Neural cell (in vitro differentiated cells): ENCODE measurements at regions not wholly inside any gene's neighbourhood (a gene's known extent, or its start where the extent isn't known, plus 50 kb on each side); places are given as distances from the start of the nearest gene placed in this dataset.

Experiments used
- H2AFZ ChIP-seq: fragments of 200-600, 300-800 bp; sonication (generic), shearing (Covaris generic); 2 replicates; pipeline ENCODE4 v1.6.0; 2014; ENCODE audit warnings: low read depth, mild to moderate bottlenecking, antibody characterized with exemption, low read length, moderate library complexity
- H3F3A ChIP-seq: fragments of 200-600 bp; shearing (Covaris generic); 2 replicates; pipeline ENCODE4 v1.6.1; 2016; ENCODE audit warnings: mild to moderate bottlenecking, moderate library complexity, mixed read lengths, antibody characterized with exemption, low read length; ENCODE audit not compliant: insufficient read depth, poor library complexity, severe bottlenecking
- H3K27ac ChIP-seq: fragments of 200-600, 300-800 bp; sonication (generic), shearing (Covaris generic); 2 replicates; pipeline ENCODE4 v1.5.1; 2014; ENCODE audit warnings: mild to moderate bottlenecking, low read length, moderate library complexity
- H3K27me3 ChIP-seq: fragments of 300-800, 200-600 bp; sonication (generic), shearing (Covaris generic); 2 replicates; pipeline ENCODE4 v1.6.0; 2014; ENCODE audit warnings: mild to moderate bottlenecking, low read depth, low read length, moderate library complexity; ENCODE audit not compliant: insufficient read depth
- H3K36me3 ChIP-seq: fragments of 300-800, 200-600 bp; sonication (generic), shearing (Covaris generic); 2 replicates; pipeline ENCODE4 v1.5.1; 2014; ENCODE audit warnings: mild to moderate bottlenecking, antibody characterized with exemption, low read length, moderate library complexity; ENCODE audit not compliant: insufficient read depth
- H3K4me2 ChIP-seq: fragments of 300-800, 200-600 bp; sonication (generic), shearing (Covaris generic); 2 replicates; pipeline ENCODE4 v1.6.0; 2014; ENCODE audit warnings: mild to moderate bottlenecking, low read length
- H3K4me3 ChIP-seq: fragments of 300-800, 200-600 bp; sonication (generic), shearing (Covaris generic); 2 replicates; pipeline ENCODE4 v1.5.1; 2014; ENCODE audit warnings: mild to moderate bottlenecking, low read length, moderate library complexity
- H3K79me2 ChIP-seq: fragments of 200-600 bp; shearing (Covaris generic); replicated peaks from 2 replicates; pipeline ENCODE4 v1.6.0; 2014; ENCODE audit warnings: mild to moderate bottlenecking, low read length, moderate library complexity; ENCODE audit not compliant: insufficient read depth
- H3K9ac ChIP-seq: fragments of 300-800, 200-600 bp; sonication (generic), shearing (Covaris generic); 2 replicates; pipeline ENCODE4 v1.6.1; 2016; ENCODE audit warnings: mild to moderate bottlenecking, low read length, mixed read lengths
- H3K9me2 ChIP-seq: fragments of 200-600 bp; shearing (Covaris generic); 2 replicates; pipeline ENCODE4 v1.6.1; 2016; ENCODE audit warnings: mild to moderate bottlenecking, low read length, mixed read lengths; ENCODE audit not compliant: insufficient read depth
- H3K9me3 ChIP-seq: fragments of 200-600, 300-800 bp; sonication (generic), shearing (Covaris generic); 2 replicates; pipeline ENCODE4 v1.6.1; 2016; ENCODE audit warnings: mild to moderate bottlenecking, mixed run types, low read length, moderate library complexity, mixed read lengths
- H4K20me1 ChIP-seq: fragments of 200-600 bp; shearing (Covaris generic); 2 replicates; pipeline ENCODE4 v1.6.1; 2016; ENCODE audit warnings: mild to moderate bottlenecking, mixed run types; ENCODE audit not compliant: insufficient read depth
- EP300 ChIP-seq: fragments of 450-650 bp; conservative IDR thresholded peaks from 2 replicates; pipeline ENCODE4 v1.6.1; 2014; ENCODE audit warnings: antibody characterized with exemption, mild to moderate bottlenecking, moderate library complexity; ENCODE audit not compliant: poor library complexity, severe bottlenecking
- EZH2 ChIP-seq: fragments of 200-600, 300-800 bp; shearing (Covaris generic), sonication (generic); IDR thresholded peaks from 2 replicates; pipeline ENCODE4 v1.6.1; 2014; ENCODE audit warnings: antibody characterized with exemption, low read length, borderline replicate concordance, mild to moderate bottlenecking; ENCODE audit not compliant: insufficient read depth, poor library complexity, severe bottlenecking
- MXI1 ChIP-seq: fragments of 450-650 bp; conservative IDR thresholded peaks from 2 replicates; pipeline ENCODE4 v1.6.1; 2014; ENCODE audit warnings: antibody characterized with exemption, mild to moderate bottlenecking; ENCODE audit not compliant: poor library complexity, severe bottlenecking
- POLR2AphosphoS5 ChIP-seq: IDR thresholded peaks from 2 replicates; pipeline ENCODE4 v1.6.1; 2012
- RAD21 ChIP-seq: fragments of 450-650 bp; conservative IDR thresholded peaks from 2 replicates; pipeline ENCODE4 v1.6.1; 2014; ENCODE audit warnings: antibody characterized with exemption, mild to moderate bottlenecking, moderate library complexity
- SMC3 ChIP-seq: fragments of 450-650 bp; conservative IDR thresholded peaks from 2 replicates; pipeline ENCODE4 v1.6.1; 2014; ENCODE audit warnings: antibody characterized with exemption, mild to moderate bottlenecking, moderate library complexity; ENCODE audit not compliant: poor library complexity
- TAF1 ChIP-seq: IDR thresholded peaks from 2 replicates; pipeline ENCODE4 v1.6.1; 2012; ENCODE audit warnings: low read depth
- TF ChIP-seq, protein P1 (sequence below): fragments of 450-650 bp; IDR thresholded peaks from 2 replicates; pipeline ENCODE4 v1.5.1; 2014; ENCODE audit warnings: antibody characterized with exemption, mild to moderate bottlenecking, moderate library complexity; ENCODE audit not compliant: poor library complexity, severe bottlenecking
- TF ChIP-seq, protein P2 (sequence below): IDR thresholded peaks from 2 replicates; pipeline ENCODE4 v1.6.1; 2012; ENCODE audit warnings: borderline replicate concordance

GRCh38 chr21:18803624-18804023 is 400.0 kb upstream of the TMPRSS15 start:
- Histone ChIP-seq H3K27ac (no peak overlapping the region), H3F3A (no peaks in the 10 kb centered on the region), H3K9me3 (no peaks in the 10 kb centered on the region), H3K36me3 (no peaks in the 10 kb centered on the region), H4K20me1 (no peaks in the 10 kb centered on the region), H3K9me2 (no peaks in the 10 kb centered on the region), H3K4me3 (no peak overlapping the region), H3K27me3 (no peaks in the 10 kb centered on the region), H3K9ac (no peak overlapping the region), H3K79me2 (no peaks in the 10 kb centered on the region), H3K4me2 (no peak overlapping the region), H2AFZ (no peak overlapping the region)
- TF ChIP-seq TAF1: no peak
- TF ChIP-seq EP300: no peak
- no peak for TF ChIP-seq MXI1
- no peak for TF ChIP-seq SMC3
- TF ChIP-seq, protein P1, sequence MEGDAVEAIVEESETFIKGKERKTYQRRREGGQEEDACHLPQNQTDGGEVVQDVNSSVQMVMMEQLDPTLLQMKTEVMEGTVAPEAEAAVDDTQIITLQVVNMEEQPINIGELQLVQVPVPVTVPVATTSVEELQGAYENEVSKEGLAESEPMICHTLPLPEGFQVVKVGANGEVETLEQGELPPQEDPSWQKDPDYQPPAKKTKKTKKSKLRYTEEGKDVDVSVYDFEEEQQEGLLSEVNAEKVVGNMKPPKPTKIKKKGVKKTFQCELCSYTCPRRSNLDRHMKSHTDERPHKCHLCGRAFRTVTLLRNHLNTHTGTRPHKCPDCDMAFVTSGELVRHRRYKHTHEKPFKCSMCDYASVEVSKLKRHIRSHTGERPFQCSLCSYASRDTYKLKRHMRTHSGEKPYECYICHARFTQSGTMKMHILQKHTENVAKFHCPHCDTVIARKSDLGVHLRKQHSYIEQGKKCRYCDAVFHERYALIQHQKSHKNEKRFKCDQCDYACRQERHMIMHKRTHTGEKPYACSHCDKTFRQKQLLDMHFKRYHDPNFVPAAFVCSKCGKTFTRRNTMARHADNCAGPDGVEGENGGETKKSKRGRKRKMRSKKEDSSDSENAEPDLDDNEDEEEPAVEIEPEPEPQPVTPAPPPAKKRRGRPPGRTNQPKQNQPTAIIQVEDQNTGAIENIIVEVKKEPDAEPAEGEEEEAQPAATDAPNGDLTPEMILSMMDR: no peak
- TF ChIP-seq POLR2AphosphoS5: no peak
- TF ChIP-seq RAD21: no peak
- TF ChIP-seq, protein P2, sequence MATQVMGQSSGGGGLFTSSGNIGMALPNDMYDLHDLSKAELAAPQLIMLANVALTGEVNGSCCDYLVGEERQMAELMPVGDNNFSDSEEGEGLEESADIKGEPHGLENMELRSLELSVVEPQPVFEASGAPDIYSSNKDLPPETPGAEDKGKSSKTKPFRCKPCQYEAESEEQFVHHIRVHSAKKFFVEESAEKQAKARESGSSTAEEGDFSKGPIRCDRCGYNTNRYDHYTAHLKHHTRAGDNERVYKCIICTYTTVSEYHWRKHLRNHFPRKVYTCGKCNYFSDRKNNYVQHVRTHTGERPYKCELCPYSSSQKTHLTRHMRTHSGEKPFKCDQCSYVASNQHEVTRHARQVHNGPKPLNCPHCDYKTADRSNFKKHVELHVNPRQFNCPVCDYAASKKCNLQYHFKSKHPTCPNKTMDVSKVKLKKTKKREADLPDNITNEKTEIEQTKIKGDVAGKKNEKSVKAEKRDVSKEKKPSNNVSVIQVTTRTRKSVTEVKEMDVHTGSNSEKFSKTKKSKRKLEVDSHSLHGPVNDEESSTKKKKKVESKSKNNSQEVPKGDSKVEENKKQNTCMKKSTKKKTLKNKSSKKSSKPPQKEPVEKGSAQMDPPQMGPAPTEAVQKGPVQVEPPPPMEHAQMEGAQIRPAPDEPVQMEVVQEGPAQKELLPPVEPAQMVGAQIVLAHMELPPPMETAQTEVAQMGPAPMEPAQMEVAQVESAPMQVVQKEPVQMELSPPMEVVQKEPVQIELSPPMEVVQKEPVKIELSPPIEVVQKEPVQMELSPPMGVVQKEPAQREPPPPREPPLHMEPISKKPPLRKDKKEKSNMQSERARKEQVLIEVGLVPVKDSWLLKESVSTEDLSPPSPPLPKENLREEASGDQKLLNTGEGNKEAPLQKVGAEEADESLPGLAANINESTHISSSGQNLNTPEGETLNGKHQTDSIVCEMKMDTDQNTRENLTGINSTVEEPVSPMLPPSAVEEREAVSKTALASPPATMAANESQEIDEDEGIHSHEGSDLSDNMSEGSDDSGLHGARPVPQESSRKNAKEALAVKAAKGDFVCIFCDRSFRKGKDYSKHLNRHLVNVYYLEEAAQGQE: no peak
- no peak for TF ChIP-seq EZH2

GRCh38 chr21:18810136-18810535 is 406.6 kb upstream of the TMPRSS15 start:
- H4K20me1 ChIP-seq: no peaks in the 10 kb centered on the region
- no peak overlapping the region for H3K9ac ChIP-seq
- no peaks in the 10 kb centered on the region for H3K9me2 ChIP-seq
- TF ChIP-seq MXI1: no peak
- TF ChIP-seq TAF1: no peak
- TF ChIP-seq POLR2AphosphoS5: no peak
- TF ChIP-seq, protein P1: no peak
- TF ChIP-seq EZH2: no peak
- TF ChIP-seq, protein P2: no peak
- TF ChIP-seq RAD21: no peak
- TF ChIP-seq EP300: no peak
- TF ChIP-seq SMC3: no peak
- H3K27me3 ChIP-seq: no peaks in the 10 kb centered on the region
- H3K9me3 ChIP-seq: no peaks in the 10 kb centered on the region
- no peak overlapping the region for H3K27ac ChIP-seq
- H3F3A ChIP-seq: no peaks in the 10 kb centered on the region
- H3K79me2 ChIP-seq: no peaks in the 10 kb centered on the region
- H3K36me3 ChIP-seq: no peaks in the 10 kb centered on the region
- no peak overlapping the region for H3K4me2 ChIP-seq
- no peak overlapping the region for H3K4me3 ChIP-seq
- no peak overlapping the region for H2AFZ ChIP-seq
